GM12878 (cell line): ENCODE measurements at regions not wholly inside any gene's neighbourhood (a gene's known extent, or its start where the extent isn't known, plus 50 kb on each side); places are given as distances from the start of the nearest gene placed in this dataset.

Experiments used
- ATAC-seq: fragments of 200-7000 bp; cut with Tn5 transposase; 3 replicates; pipeline ENCODE4 v1.9.1; 2020; ENCODE audit warnings: mild to moderate bottlenecking, moderate library complexity
- BruUV-seq: library from RNA; stranded (reverse); fragments of 400-500 nt; replicated peaks from 2 replicates; lab custom pipeline; 2021; lab: Mats Ljungman, UMichigan
- CTCF ChIA-PET: fragments of 300-600 bp; sonication (Branson Sonifier 250); formaldehyde crosslinking; extraction: SDS; loops from one replicate; lab custom pipeline; 2021; ENCODE audit warnings: inconsistent platforms; lab: Yijun Ruan, JAX
- POLR2A ChIA-PET: fragments of 350-600 bp; formaldehyde crosslinking; extraction: SDS; loops from one replicate; lab custom pipeline; 2021; ENCODE audit warnings: inconsistent platforms; lab: Charles Lee
- RAD21 ChIA-PET: fragments of 300-600 bp; sonication (Branson Sonifier 250); formaldehyde crosslinking; loops from one replicate; lab custom pipeline; 2023; ENCODE audit warnings: antibody characterized with exemption; ENCODE audit not compliant: unreplicated experiment; lab: Charles Lee
- SMC1A ChIA-PET: fragments of 300-600 bp; sonication (Branson Sonifier 250); formaldehyde crosslinking; loops from one replicate; lab custom pipeline; 2023; ENCODE audit not compliant: unreplicated experiment, uncharacterized antibody; lab: Charles Lee
- DNase-seq: peaks from one replicate; pipeline ENCODE4 v3.0.0-alpha.2; 2011; ENCODE audit warnings: low read depth, low spot score
- FAIRE-seq: peaks from 3 replicates; lab custom pipeline; 2011; peaks lifted over from hg19 to GRCh38; lab: Jason Lieb, UNC
- H2AFZ ChIP-seq: 2 replicates; pipeline ENCODE4 v1.6.0; 2011; ENCODE audit warnings: low read depth, low read length, control low read depth; ENCODE audit not compliant: control insufficient read depth
- H3K27ac ChIP-seq: 2 replicates; pipeline ENCODE4 v1.5.1; 2011; ENCODE audit warnings: control low read depth; ENCODE audit not compliant: control insufficient read depth, insufficient read depth
- H3K27me3 ChIP-seq, 2 experiments: replicated peaks in 1 of 2; 2 replicates each; pipeline versions ENCODE4 v1.6.0 to v1.6.1; 2011; ENCODE audit warnings: low read length in 1 of 2; ENCODE audit not compliant: control insufficient read depth in 2 of 2, insufficient read depth in 2 of 2
- H3K36me3 ChIP-seq, 2 experiments: 2 replicates each; pipeline ENCODE4 v1.5.1; 2011; ENCODE audit warnings: low read length in 1 of 2; ENCODE audit not compliant: control insufficient read depth in 2 of 2, insufficient read depth in 2 of 2
- H3K4me1 ChIP-seq: 2 replicates; pipeline ENCODE4 v1.6.1; 2011; ENCODE audit warnings: mild to moderate bottlenecking, low read length, moderate library complexity, mixed read lengths; ENCODE audit not compliant: control insufficient read depth, insufficient read depth
- H3K4me2 ChIP-seq: 2 replicates; pipeline ENCODE4 v1.6.0; 2011; ENCODE audit warnings: control low read depth; ENCODE audit not compliant: control insufficient read depth, insufficient read depth
- H3K4me3 ChIP-seq: fragments of 200-600 bp; sonication (generic); 2 replicates; pipeline ENCODE4 v1.5.1; 2016
- H3K79me2 ChIP-seq: 2 replicates; pipeline ENCODE4 v1.6.0; 2011; ENCODE audit warnings: low read length; ENCODE audit not compliant: control insufficient read depth, insufficient read depth
- H3K9ac ChIP-seq: 2 replicates; pipeline ENCODE4 v1.8.0; 2011; ENCODE audit warnings: low read length, control low read depth, mixed read lengths; ENCODE audit not compliant: control insufficient read depth, insufficient read depth
- H3K9me3 ChIP-seq: replicated peaks from 3 replicates; pipeline ENCODE4 v1.5.1; 2011; ENCODE audit warnings: mild to moderate bottlenecking, low read length; ENCODE audit not compliant: control insufficient read depth, insufficient read depth
- H4K20me1 ChIP-seq: 2 replicates; pipeline ENCODE4 v1.6.0; 2011; ENCODE audit not compliant: control insufficient read depth, insufficient read depth
- GABPA ChIP-seq: IDR thresholded peaks from 2 replicates; pipeline ENCODE4 v1.6.1; 2014; ENCODE audit warnings: antibody characterized with exemption, low read depth, mild to moderate bottlenecking, inconsistent platforms
- IKZF2 ChIP-seq, 2 experiments: fragments of 450-650 bp; IDR thresholded peaks; 2 replicates each; pipeline ENCODE4 v1.6.1; 2017; ENCODE audit warnings: mild to moderate bottlenecking in 2 of 2, moderate library complexity in 2 of 2
- JUND ChIP-seq: IDR thresholded peaks from 2 replicates; pipeline ENCODE4 v1.6.1; 2012; ENCODE audit warnings: low read depth, mild to moderate bottlenecking, low read length, improper control_type of control experiment, moderate library complexity
- MEF2A ChIP-seq: IDR thresholded peaks from 2 replicates; pipeline ENCODE4 v1.6.1; 2011; ENCODE audit warnings: low read depth, mild to moderate bottlenecking, low read length, moderate library complexity; ENCODE audit not compliant: insufficient read depth
- NFIC ChIP-seq: IDR thresholded peaks from 2 replicates; pipeline ENCODE4 v1.6.1; 2012; ENCODE audit warnings: low read depth, mild to moderate bottlenecking, inconsistent platforms, low read length, moderate library complexity
- NR2C1 ChIP-seq: fragments of 450-650 bp; IDR thresholded peaks from 2 replicates; pipeline ENCODE4 v1.6.1; 2017; ENCODE audit warnings: antibody characterized with exemption, mild to moderate bottlenecking, moderate library complexity
- NR2C2 ChIP-seq: IDR thresholded peaks from 2 replicates; pipeline ENCODE4 v1.6.1; 2011; ENCODE audit warnings: borderline replicate concordance, low read depth; ENCODE audit not compliant: control insufficient read depth, insufficient read length
- RUNX3 ChIP-seq: IDR thresholded peaks from 2 replicates; pipeline ENCODE4 v1.6.1; 2012; ENCODE audit warnings: low read length, inconsistent platforms
- TAF1 ChIP-seq: IDR thresholded peaks from 2 replicates; pipeline ENCODE4 v1.6.1; 2011; ENCODE audit warnings: mild to moderate bottlenecking, low read depth, low read length, borderline replicate concordance
- TBL1XR1 ChIP-seq: IDR thresholded peaks from 2 replicates; pipeline ENCODE4 v1.6.1; 2012; ENCODE audit warnings: low read depth, low read length, improper control_type of control experiment
- TCF12 ChIP-seq: IDR thresholded peaks from 2 replicates; pipeline ENCODE4 v1.6.1; 2011; ENCODE audit warnings: low read depth, mild to moderate bottlenecking, low read length
- TCF3 ChIP-seq: IDR thresholded peaks from 2 replicates; pipeline ENCODE4 v1.6.1; 2012; ENCODE audit warnings: low read depth, mild to moderate bottlenecking, low read length, borderline replicate concordance; ENCODE audit not compliant: insufficient read depth
- WGBS: methylation state at CpG from one replicate; pipeline ENCODE4 v1.1.6; 2016; ENCODE audit warnings: low lambda C conversion rate; ENCODE audit not compliant: insufficient replicate concordance, insufficient coverage; ENCODE audit errors: missing lambda C conversion rate; 5-methylcytosine and 5-hydroxymethylcytosine counted together
- in situ Hi-C: fragments of 300-500 bp; cut with MboI; formaldehyde crosslinking; loops from 9 replicates; pipeline ENCODE4 v1.14.3; 2018; ENCODE audit warnings: mixed read lengths
- intact Hi-C: fragments of 100-400 bp; cut with micrococcal nuclease; formaldehyde crosslinking; loops from one replicate; pipeline ENCODE4 v1.14.2; 2022; ENCODE audit not compliant: unreplicated experiment
- TF ChIP-seq, protein P1 (sequence below): fragments of 450-650 bp; IDR thresholded peaks from 2 replicates; pipeline ENCODE4 v1.6.1; 2018; ENCODE audit warnings: mild to moderate bottlenecking, low read depth, moderate library complexity; ENCODE audit not compliant: partially characterized antibody
- TF ChIP-seq, protein P2 (sequence below): fragments of 450-650 bp; IDR thresholded peaks from 2 replicates; pipeline ENCODE4 v1.6.1; 2017; ENCODE audit warnings: mild to moderate bottlenecking, moderate library complexity

DNA sequence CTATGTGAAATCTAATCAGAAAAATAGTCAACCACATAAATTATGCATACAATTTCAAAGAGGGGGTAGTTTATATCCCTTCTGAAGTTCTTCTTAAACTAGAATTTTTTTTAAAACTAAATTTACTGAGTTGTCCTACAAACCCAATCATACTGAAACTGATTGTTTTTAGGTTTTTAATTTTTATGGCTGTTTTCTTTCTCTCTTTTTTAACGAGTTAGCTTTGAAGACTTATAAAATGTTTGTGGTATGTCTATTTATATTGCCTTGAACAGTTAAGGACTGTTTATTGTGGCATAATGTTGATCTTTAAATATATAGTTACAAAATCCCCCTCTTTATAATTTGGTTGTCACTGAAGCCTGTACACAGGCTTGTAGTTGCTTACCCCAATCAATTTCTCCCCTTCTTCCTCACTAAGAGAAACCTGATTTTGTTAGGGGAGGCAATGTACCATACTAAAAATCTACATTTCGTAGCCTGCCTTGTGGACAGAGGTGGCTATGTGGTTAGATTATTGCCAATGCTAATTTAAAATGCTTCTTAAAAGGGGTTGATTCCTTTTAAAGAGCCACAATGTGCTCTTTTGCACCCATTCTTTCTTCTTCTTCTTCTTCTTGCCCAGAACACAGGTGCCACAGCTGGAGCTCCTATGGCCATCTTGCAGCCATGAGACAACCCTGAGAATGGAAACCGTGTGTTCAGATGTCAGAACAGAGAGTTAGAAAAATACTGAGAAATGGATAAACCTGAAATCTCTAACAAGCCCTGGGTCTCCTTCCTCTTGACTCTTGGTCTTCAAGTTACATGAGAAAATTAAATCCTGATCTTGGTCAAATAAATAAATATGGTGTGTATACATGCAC, 102.7 kb upstream of the ZNF827 start:
- peak overlapping the region; percentile 61 for H3K27ac ChIP-seq
- WGBS: 31% methylated on average over 3 of the region's 3 CpGs

More for the DNA sequence above, 102.7 kb upstream of the ZNF827 start:
- no peak overlapping the region for H3K4me3 ChIP-seq
- DNase-seq: no peak
- CTCF ChIA-PET: interaction anchor here (0.5 to 1.5 kb wide), 2 partner anchors 83 to 86 kb away, joined by 3 to 4 read pairs; no protein-coding TSS in a partner anchor
- peaks cover 10% of the 10 kb centered on the region for H3K4me1 ChIP-seq
- POLR2A ChIA-PET: no interaction called here
- H3K27me3 ChIP-seq: no peaks in the 10 kb centered on the region
- intact Hi-C loops (loop anchor here (5.0 kb wide), 1 partner anchor 231 kb away; no protein-coding TSS in a partner anchor), in situ Hi-C loops (no loop called here)
- H3K4me2 ChIP-seq: 0 out of 2 replicates have a peak overlapping the region, but pooled peaks have one; percentile 42
- no TSS peak for BruUV-seq
- no peaks in the 10 kb centered on the region for H4K20me1 ChIP-seq
- SMC1A ChIA-PET: interaction anchor here (0.9 kb wide), 1 partner anchor 10 kb away, joined by 3 read pairs; no protein-coding TSS in a partner anchor
- no peaks in the 10 kb centered on the region; the same call in 2 of the 3 replicates for H3K9me3 ChIP-seq
- RAD21 ChIA-PET: interaction anchor here (1.0 kb wide), 1 partner anchor 50 kb away, joined by 3 read pairs; no protein-coding TSS in a partner anchor
- H3K36me3 ChIP-seq: no peaks in the 10 kb centered on the region
- TF ChIP-seq TCF3 (0 out of 2 replicates have a peak, but pooled peaks have one; percentile 25), TAF1 (no peak), GABPA (no peak), TCF12 (no peak), MEF2A (peak; percentile 63; the same call in 1 of the 2 replicates), NR2C1 (no peak), JUND (no peak), IKZF2 (IDR thresholded peaks at IDR 0.05) (no peak), NR2C2 (no peak), RUNX3 (peak; percentile 16), TBL1XR1 (no peak), NFIC (peak; percentile 68)
- TF ChIP-seq, protein P1, sequence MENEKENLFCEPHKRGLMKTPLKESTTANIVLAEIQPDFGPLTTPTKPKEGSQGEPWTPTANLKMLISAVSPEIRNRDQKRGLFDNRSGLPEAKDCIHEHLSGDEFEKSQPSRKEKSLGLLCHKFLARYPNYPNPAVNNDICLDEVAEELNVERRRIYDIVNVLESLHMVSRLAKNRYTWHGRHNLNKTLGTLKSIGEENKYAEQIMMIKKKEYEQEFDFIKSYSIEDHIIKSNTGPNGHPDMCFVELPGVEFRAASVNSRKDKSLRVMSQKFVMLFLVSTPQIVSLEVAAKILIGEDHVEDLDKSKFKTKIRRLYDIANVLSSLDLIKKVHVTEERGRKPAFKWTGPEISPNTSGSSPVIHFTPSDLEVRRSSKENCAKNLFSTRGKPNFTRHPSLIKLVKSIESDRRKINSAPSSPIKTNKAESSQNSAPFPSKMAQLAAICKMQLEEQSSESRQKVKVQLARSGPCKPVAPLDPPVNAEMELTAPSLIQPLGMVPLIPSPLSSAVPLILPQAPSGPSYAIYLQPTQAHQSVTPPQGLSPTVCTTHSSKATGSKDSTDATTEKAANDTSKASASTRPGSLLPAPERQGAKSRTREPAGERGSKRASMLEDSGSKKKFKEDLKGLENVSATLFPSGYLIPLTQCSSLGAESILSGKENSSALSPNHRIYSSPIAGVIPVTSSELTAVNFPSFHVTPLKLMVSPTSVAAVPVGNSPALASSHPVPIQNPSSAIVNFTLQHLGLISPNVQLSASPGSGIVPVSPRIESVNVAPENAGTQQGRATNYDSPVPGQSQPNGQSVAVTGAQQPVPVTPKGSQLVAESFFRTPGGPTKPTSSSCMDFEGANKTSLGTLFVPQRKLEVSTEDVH: no peak
- TF ChIP-seq, protein P2, sequence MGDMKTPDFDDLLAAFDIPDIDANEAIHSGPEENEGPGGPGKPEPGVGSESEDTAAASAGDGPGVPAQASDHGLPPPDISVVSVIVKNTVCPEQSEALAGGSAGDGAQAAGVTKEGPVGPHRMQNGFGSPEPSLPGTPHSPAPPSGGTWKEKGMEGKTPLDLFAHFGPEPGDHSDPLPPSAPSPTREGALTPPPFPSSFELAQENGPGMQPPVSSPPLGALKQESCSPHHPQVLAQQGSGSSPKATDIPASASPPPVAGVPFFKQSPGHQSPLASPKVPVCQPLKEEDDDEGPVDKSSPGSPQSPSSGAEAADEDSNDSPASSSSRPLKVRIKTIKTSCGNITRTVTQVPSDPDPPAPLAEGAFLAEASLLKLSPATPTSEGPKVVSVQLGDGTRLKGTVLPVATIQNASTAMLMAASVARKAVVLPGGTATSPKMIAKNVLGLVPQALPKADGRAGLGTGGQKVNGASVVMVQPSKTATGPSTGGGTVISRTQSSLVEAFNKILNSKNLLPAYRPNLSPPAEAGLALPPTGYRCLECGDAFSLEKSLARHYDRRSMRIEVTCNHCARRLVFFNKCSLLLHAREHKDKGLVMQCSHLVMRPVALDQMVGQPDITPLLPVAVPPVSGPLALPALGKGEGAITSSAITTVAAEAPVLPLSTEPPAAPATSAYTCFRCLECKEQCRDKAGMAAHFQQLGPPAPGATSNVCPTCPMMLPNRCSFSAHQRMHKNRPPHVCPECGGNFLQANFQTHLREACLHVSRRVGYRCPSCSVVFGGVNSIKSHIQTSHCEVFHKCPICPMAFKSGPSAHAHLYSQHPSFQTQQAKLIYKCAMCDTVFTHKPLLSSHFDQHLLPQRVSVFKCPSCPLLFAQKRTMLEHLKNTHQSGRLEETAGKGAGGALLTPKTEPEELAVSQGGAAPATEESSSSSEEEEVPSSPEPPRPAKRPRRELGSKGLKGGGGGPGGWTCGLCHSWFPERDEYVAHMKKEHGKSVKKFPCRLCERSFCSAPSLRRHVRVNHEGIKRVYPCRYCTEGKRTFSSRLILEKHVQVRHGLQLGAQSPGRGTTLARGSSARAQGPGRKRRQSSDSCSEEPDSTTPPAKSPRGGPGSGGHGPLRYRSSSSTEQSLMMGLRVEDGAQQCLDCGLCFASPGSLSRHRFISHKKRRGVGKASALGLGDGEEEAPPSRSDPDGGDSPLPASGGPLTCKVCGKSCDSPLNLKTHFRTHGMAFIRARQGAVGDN: no peak
- peak; percentile 19; the same call in 1 of the 3 replicates for ATAC-seq
- no peaks in the 10 kb centered on the region for H3K79me2 ChIP-seq
- no peak overlapping the region for H3K9ac ChIP-seq
- FAIRE-seq: no peak
- peak overlapping the region; percentile 51 for H2AFZ ChIP-seq
